WI38 (cell line): ENCODE measurements at regions not wholly inside any gene's neighbourhood (a gene's known extent, or its start where the extent isn't known, plus 50 kb on each side); places are given as distances from the start of the nearest gene placed in this dataset.

Experiments used
- H3K4me3 ChIP-seq: 2 replicates; pipeline ENCODE4 v1.5.1; 2011; ENCODE audit warnings: low read depth, mild to moderate bottlenecking, control low read depth, low read length
- TF ChIP-seq, protein P1 (sequence below): IDR thresholded peaks from 2 replicates; pipeline ENCODE4 v1.5.1; 2012; ENCODE audit warnings: low read depth, mild to moderate bottlenecking, control low read depth, low read length

- H3K4me3 ChIP-seq: no peak overlapping the region
- TF ChIP-seq, protein P1, sequence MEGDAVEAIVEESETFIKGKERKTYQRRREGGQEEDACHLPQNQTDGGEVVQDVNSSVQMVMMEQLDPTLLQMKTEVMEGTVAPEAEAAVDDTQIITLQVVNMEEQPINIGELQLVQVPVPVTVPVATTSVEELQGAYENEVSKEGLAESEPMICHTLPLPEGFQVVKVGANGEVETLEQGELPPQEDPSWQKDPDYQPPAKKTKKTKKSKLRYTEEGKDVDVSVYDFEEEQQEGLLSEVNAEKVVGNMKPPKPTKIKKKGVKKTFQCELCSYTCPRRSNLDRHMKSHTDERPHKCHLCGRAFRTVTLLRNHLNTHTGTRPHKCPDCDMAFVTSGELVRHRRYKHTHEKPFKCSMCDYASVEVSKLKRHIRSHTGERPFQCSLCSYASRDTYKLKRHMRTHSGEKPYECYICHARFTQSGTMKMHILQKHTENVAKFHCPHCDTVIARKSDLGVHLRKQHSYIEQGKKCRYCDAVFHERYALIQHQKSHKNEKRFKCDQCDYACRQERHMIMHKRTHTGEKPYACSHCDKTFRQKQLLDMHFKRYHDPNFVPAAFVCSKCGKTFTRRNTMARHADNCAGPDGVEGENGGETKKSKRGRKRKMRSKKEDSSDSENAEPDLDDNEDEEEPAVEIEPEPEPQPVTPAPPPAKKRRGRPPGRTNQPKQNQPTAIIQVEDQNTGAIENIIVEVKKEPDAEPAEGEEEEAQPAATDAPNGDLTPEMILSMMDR: no peak
These were observed 117.3 kb downstream of the BEGAIN start for GRCh38 chr14:100469632-100470522.

GRCh38 chr14:100470523-100470897, 116.7 kb downstream of the BEGAIN start:
- TF ChIP-seq, protein P1: no peak

GRCh38 chr14:100471441-100472093, 115.7 kb downstream of the BEGAIN start:
- TF ChIP-seq, protein P1: no peak
- no peak overlapping the region for H3K4me3 ChIP-seq

More at GRCh38 chr14:100470523-100470897, 116.7 kb downstream of the BEGAIN start:
- no peak overlapping the region for H3K4me3 ChIP-seq

GRCh38 chr14:100472094-100472455, 115.1 kb downstream of the BEGAIN start:
- TF ChIP-seq, protein P1: no peak
- no peak overlapping the region for H3K4me3 ChIP-seq

- no peak overlapping the region for H3K4me3 ChIP-seq
- TF ChIP-seq, protein P1: no peak
These were observed 114.7 kb downstream of the BEGAIN start for GRCh38 chr14:100472491-100472890.

DNA sequence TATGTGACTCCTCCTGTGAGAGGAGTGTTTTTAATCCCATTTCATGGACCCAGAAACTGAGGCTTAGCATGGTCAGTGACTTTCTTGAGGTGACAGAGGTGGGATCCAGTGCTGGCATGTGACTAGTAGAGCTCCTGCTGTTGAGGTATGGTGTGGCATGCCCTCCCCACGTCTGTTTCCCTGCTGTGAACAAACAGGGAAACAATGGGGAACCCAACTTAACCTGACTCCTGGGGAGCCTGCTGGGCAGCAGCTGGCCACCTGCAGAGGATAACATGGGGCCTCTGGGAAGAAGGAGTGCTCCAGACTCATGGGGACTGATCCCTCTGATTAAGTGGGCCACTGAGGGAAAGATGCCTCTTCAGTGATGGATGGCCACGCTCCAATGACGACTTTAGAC, 114.0 kb downstream of the BEGAIN start:
- TF ChIP-seq, protein P1: no peak
- no peak overlapping the region for H3K4me3 ChIP-seq

DNA sequence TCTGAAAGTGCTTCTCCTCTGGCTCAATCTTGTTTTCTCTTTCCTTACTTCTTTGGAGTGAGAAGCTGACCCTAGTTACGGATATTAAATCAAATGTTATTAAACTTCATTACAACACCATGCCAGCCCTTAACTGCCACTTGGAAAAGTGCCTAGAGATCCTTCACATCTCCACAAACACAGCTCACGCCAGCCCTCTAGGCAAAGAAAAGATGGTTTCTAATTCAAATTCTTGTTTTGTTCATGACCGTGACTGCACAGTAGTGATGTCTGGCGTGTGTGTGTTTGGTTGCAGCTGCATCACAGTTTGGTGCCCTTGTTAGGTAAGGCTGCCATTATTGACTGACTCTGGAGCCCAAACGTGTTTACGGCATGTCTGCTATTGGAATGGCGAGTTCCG, 113.0 kb downstream of the BEGAIN start:
- TF ChIP-seq, protein P1: no peak
- H3K4me3 ChIP-seq: no peak overlapping the region
